Astrocyte of the hippocampus (primary cell): ENCODE measurements at regions not wholly inside any gene's neighbourhood (a gene's known extent, or its start where the extent isn't known, plus 50 kb on each side); places are given as distances from the start of the nearest gene placed in this dataset.
"Not testable (repeated sequence)": the region's sequence is repeated elsewhere in the genome, so short reads cannot be mapped to it uniquely, and the experiment has no call there.

Experiments used
- DNase-seq: peaks from one replicate; pipeline ENCODE4 v3.0.0; 2011; ENCODE audit warnings: low read depth, low spot score

- no peak for DNase-seq
Measured at GRCh38 chr12:89156340-89156739, 196.0 kb downstream of the DUSP6 start.

GRCh38 chr12:89155826-89156225 lies 196.5 kb downstream of the DUSP6 start:
- no peak for DNase-seq

- DNase-seq, result no peak
Measured at GRCh38 chr12:89154743-89155499, 197.4 kb downstream of the DUSP6 start.

GRCh38 chr12:89153341-89153740 lies 199.0 kb downstream of the DUSP6 start:
- DNase-seq, result no peak

GRCh38 chr12:89151536-89151935 lies 200.8 kb downstream of the DUSP6 start:
- DNase-seq, result no peak

- not testable (repeated sequence) for DNase-seq
Measured at GRCh38 chr12:89150789-89151188, 201.5 kb downstream of the DUSP6 start.

- no peak for DNase-seq
Measured at GRCh38 chr12:89140602-89141238, 211.6 kb downstream of the DUSP6 start.

- no peak for DNase-seq
Measured at GRCh38 chr12:89140141-89140540, 212.2 kb downstream of the DUSP6 start.

GRCh38 chr12:89139390-89139789 lies 212.9 kb downstream of the DUSP6 start:
- no peak for DNase-seq

GRCh38 chr12:89138048-89138852 lies 214.1 kb downstream of the DUSP6 start:
- DNase-seq, result no peak

GRCh38 chr12:89135976-89136634 lies 216.2 kb downstream of the DUSP6 start:
- DNase-seq, result no peak

- DNase-seq, result no peak
Measured at GRCh38 chr12:89134213-89134770, 218.0 kb downstream of the DUSP6 start.

GRCh38 chr12:89129167-89129870 lies 223.0 kb downstream of the DUSP6 start:
- no peak for DNase-seq

GRCh38 chr12:89126712-89127111 lies 225.6 kb downstream of the DUSP6 start:
- DNase-seq, result no peak

GRCh38 chr12:89122852-89123251 lies 229.4 kb downstream of the DUSP6 start:
- DNase-seq, result no peak

GRCh38 chr12:89117448-89118034 lies 234.8 kb downstream of the DUSP6 start:
- DNase-seq, result peak; percentile 13

- DNase-seq, result no peak
Measured at GRCh38 chr12:89111964-89112363, 240.3 kb downstream of the DUSP6 start.

- DNase-seq, result no peak
Measured at GRCh38 chr12:89108265-89108664, 244.0 kb downstream of the DUSP6 start.

GRCh38 chr12:89106950-89107349 lies 245.4 kb downstream of the DUSP6 start:
- DNase-seq, result no peak

GRCh38 chr12:89105243-89105642 lies 247.1 kb downstream of the DUSP6 start:
- DNase-seq, result no peak

- DNase-seq, result no peak
Measured at GRCh38 chr12:89103831-89104230, 248.5 kb downstream of the DUSP6 start.
